D721Med (cell line): ENCODE measurements at regions not wholly inside any gene's neighbourhood (a gene's known extent, or its start where the extent isn't known, plus 50 kb on each side); places are given as distances from the start of the nearest gene placed in this dataset.

Source experiments
- DNase-seq: peaks from one replicate; pipeline ENCODE4 v3.0.0; 2011; ENCODE audit warnings: low spot score; ENCODE audit not compliant: insufficient read length
- FAIRE-seq: peaks from 2 replicates; lab custom pipeline; 2011; peaks lifted over from hg19 to GRCh38; lab: Jason Lieb, UNC
- TF ChIP-seq, protein P1 (sequence below): IDR thresholded peaks from 2 replicates; pipeline ENCODE4 v1.5.1; 2012; ENCODE audit warnings: mild to moderate bottlenecking, control low read depth; ENCODE audit not compliant: insufficient read depth; ENCODE audit errors: missing control alignments

- FAIRE-seq = no peak
- no peak for DNase-seq
- TF ChIP-seq, protein P1, sequence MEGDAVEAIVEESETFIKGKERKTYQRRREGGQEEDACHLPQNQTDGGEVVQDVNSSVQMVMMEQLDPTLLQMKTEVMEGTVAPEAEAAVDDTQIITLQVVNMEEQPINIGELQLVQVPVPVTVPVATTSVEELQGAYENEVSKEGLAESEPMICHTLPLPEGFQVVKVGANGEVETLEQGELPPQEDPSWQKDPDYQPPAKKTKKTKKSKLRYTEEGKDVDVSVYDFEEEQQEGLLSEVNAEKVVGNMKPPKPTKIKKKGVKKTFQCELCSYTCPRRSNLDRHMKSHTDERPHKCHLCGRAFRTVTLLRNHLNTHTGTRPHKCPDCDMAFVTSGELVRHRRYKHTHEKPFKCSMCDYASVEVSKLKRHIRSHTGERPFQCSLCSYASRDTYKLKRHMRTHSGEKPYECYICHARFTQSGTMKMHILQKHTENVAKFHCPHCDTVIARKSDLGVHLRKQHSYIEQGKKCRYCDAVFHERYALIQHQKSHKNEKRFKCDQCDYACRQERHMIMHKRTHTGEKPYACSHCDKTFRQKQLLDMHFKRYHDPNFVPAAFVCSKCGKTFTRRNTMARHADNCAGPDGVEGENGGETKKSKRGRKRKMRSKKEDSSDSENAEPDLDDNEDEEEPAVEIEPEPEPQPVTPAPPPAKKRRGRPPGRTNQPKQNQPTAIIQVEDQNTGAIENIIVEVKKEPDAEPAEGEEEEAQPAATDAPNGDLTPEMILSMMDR = no peak
Observed at GRCh38 chr2:140033638-140034037, 1253.4 kb upstream of the NXPH2 start.

DNA sequence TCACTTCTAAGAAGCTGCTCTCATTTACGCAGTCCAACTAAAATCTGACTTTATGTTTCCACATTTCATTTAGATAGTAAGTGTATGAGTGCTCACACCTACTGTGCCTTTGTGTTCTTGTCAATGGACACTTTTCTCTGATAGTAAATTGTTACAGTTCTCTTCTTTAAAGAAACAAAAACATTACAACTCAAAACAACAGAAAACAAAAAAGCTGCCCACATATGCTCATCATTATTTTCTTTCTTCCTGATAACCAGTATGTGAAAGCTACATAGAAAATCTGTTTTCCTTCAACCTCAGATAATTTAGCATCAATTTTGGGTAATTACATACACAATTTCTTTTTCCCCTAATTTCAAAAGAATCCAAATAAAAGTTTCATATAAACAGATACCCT, 1247.8 kb upstream of the NXPH2 start:
- FAIRE-seq (no peak), DNase-seq (no peak)

GRCh38 chr2:140027320-140027719, 1247.1 kb upstream of the NXPH2 start:
- no peak for FAIRE-seq
- TF ChIP-seq, protein P1 = no peak

More for the DNA sequence above, 1247.8 kb upstream of the NXPH2 start:
- TF ChIP-seq, protein P1 = no peak

DNA sequence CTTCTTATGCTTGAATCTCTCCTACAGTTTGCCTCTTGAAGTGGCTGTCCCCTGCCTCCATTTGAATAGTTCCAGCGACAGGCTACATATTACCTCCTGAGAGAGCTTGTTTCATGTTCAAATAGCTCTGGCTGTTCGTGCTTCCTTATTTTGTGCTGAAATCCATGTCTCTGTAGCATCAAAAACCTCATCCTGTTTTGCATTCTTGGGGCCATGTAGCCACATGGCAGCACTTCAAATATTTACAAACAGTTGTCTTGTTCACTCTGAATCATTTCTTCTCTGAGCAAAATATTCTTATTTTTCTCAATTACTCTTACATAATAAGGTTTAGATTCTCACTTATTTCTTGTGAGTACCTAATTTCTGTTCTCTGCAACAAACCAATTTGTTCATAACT, 1243.1 kb upstream of the NXPH2 start:
- TF ChIP-seq, protein P1 = no peak
- no peak for FAIRE-seq
- DNase-seq = no peak

More at GRCh38 chr2:140027320-140027719, 1247.1 kb upstream of the NXPH2 start:
- no peak for DNase-seq

GRCh38 chr2:140018541-140018940, 1238.4 kb upstream of the NXPH2 start:
- DNase-seq (no peak), FAIRE-seq (no peak)
- TF ChIP-seq, protein P1 = no peak

- TF ChIP-seq, protein P1 = no peak
- DNase-seq (no peak), FAIRE-seq (no peak)
Observed at GRCh38 chr2:140014204-140014546, 1234.0 kb upstream of the NXPH2 start.

DNA sequence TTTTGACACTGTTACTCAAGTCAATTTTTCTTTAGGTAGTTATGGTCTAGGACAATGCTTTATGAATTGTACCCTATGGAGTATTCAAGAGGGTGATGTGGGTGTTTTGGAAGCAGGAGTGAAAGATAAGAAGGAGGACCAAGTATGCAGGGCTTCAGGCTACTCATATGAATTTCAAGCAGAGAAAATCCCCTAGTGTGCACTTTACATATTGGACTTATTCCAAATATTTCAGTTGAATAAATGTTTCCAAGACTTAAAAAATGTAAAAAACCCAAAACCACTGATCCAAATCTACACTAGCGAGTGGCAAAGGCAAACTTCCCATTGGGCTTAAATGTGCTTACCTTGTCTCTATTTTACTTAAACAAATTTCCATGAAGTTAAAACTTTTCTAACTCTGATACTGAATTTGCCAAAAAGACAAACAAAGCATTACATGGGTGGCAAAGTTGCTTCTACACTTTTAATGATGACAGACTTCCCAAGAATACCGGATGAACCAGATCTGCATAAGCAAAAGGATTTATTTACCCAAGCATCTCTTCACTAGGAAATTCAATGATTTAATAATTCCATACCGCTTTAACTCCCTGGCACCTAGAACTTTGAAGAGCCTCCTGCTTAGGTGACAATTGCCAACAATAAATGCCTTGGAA, 1233.5 kb upstream of the NXPH2 start:
- FAIRE-seq (no peak), DNase-seq (no peak)
- TF ChIP-seq, protein P1 = no peak
